Activated CD8-positive, alpha-beta T cell treated with anti-CD3 and anti-CD28 coated beads for 36 hours (primary cell): ENCODE measurements at regions not wholly inside any gene's neighbourhood (a gene's known extent, or its start where the extent isn't known, plus 50 kb on each side); places are given as distances from the start of the nearest gene placed in this dataset.

Experiments
- ATAC-seq: fragments of 200-7000 bp; cut with Tn5 transposase; one replicate; pipeline ENCODE4 v1.10.0; 2021; ENCODE audit warnings: mild to moderate bottlenecking, moderate library complexity
- CTCF ChIA-PET: fragments of 350-600 bp; sonication (Branson Sonifier 250); formaldehyde crosslinking; loops from one replicate; lab custom pipeline; 2021; ENCODE audit warnings: antibody characterized with exemption; lab: Charles Lee
- POLR2A ChIA-PET: fragments of 350-600 bp; sonication (Branson Sonifier 250); formaldehyde crosslinking; loops from one replicate; lab custom pipeline; 2021; ENCODE audit warnings: antibody characterized with exemption; lab: Charles Lee
- DNase-seq: peaks from one replicate; pipeline ENCODE4 v3.0.0-alpha.2; 2020
- H3K27ac Mint-ChIP-seq: one replicate; pipeline ENCODE4 v1.8.0; 2021; ENCODE audit warnings: mild to moderate bottlenecking, mixed read lengths
- H3K27me3 Mint-ChIP-seq: one replicate; pipeline ENCODE4 v1.8.0; 2021; ENCODE audit warnings: mixed read lengths
- H3K36me3 Mint-ChIP-seq: one replicate; pipeline ENCODE4 v1.8.0; 2021; ENCODE audit warnings: low read depth, mixed read lengths
- H3K4me1 Mint-ChIP-seq: one replicate; pipeline ENCODE4 v1.8.0; 2021; ENCODE audit warnings: low read depth, mixed read lengths
- H3K4me3 Mint-ChIP-seq: one replicate; pipeline ENCODE4 v1.8.0; 2021; ENCODE audit warnings: mild to moderate bottlenecking, moderate library complexity, mixed read lengths
- H3K9me3 Mint-ChIP-seq: one replicate; pipeline ENCODE4 v1.8.0; 2021; ENCODE audit warnings: mixed read lengths
- intact Hi-C: fragments of 100-400 bp; cut with micrococcal nuclease; formaldehyde crosslinking; loops from one replicate; pipeline ENCODE4 v1.10.0; 2022
- TF ChIP-seq, protein P1 (sequence below): fragments of 200-600 bp; IDR thresholded peaks from one replicate; pipeline ENCODE4 v1.8.0; 2022; ENCODE audit warnings: antibody characterized with exemption, mild to moderate bottlenecking

DNA sequence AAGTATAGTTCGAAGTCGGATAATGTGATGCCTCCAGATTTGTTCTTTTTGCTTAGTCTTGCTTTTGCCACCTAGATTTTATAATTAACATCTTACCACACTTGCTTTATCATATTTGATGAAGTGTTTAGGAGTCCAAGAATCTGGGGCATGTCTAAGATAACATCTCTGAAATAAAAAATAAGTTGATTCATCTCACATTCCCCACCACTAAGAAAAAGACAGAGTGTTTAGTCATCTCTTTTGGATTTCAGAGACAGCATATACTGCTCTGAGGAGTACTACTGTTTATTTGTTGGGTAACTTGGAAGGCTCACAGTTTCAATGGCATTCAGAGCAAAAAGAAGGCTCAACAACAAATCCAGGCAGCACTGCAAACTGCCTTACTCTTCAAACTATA, 324.2 kb upstream of the ATP11B start:
- TF ChIP-seq, protein P1, sequence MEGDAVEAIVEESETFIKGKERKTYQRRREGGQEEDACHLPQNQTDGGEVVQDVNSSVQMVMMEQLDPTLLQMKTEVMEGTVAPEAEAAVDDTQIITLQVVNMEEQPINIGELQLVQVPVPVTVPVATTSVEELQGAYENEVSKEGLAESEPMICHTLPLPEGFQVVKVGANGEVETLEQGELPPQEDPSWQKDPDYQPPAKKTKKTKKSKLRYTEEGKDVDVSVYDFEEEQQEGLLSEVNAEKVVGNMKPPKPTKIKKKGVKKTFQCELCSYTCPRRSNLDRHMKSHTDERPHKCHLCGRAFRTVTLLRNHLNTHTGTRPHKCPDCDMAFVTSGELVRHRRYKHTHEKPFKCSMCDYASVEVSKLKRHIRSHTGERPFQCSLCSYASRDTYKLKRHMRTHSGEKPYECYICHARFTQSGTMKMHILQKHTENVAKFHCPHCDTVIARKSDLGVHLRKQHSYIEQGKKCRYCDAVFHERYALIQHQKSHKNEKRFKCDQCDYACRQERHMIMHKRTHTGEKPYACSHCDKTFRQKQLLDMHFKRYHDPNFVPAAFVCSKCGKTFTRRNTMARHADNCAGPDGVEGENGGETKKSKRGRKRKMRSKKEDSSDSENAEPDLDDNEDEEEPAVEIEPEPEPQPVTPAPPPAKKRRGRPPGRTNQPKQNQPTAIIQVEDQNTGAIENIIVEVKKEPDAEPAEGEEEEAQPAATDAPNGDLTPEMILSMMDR = no peak
- no peak for DNase-seq
- no peaks in the 10 kb centered on the region for H3K27me3 Mint-ChIP-seq
- H3K4me3 Mint-ChIP-seq = no peak overlapping the region
- H3K36me3 Mint-ChIP-seq = no peaks in the 10 kb centered on the region
- no peaks in the 10 kb centered on the region for H3K9me3 Mint-ChIP-seq
- H3K27ac Mint-ChIP-seq = no peak overlapping the region
- ATAC-seq = no peak
- intact Hi-C loops = no loop called here
- CTCF ChIA-PET = no interaction called here
- no peaks in the 10 kb centered on the region for H3K4me1 Mint-ChIP-seq
- POLR2A ChIA-PET = no interaction called here

DNA sequence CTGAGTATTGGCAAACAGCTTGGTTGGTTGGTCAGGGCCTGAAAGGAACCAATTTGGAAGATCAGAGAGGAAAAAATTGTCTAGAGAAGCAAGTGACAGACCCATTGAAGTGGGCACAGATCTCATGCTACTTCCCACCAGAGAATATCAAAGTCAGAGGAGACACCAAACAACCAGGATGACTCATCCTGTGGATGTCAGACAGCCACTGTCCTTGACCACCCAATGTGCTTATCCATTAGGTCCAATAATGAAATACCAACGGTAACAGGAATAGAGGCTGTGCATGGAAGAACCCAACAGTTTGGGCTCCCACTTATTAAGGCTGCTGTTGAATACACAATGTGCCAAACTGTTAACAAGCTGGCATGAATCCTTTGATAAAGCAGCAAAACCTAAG, 323.1 kb upstream of the ATP11B start:
- ATAC-seq (no peak), DNase-seq (no peak)
- intact Hi-C loops = no loop called here
- H3K27me3 Mint-ChIP-seq = no peaks in the 10 kb centered on the region
- H3K36me3 Mint-ChIP-seq = no peaks in the 10 kb centered on the region
- H3K4me3 Mint-ChIP-seq = no peak overlapping the region
- POLR2A ChIA-PET = no interaction called here
- H3K4me1 Mint-ChIP-seq = no peaks in the 10 kb centered on the region
- H3K9me3 Mint-ChIP-seq = no peaks in the 10 kb centered on the region
- CTCF ChIA-PET = no interaction called here
- TF ChIP-seq, protein P1 = no peak
- no peak overlapping the region for H3K27ac Mint-ChIP-seq

DNA sequence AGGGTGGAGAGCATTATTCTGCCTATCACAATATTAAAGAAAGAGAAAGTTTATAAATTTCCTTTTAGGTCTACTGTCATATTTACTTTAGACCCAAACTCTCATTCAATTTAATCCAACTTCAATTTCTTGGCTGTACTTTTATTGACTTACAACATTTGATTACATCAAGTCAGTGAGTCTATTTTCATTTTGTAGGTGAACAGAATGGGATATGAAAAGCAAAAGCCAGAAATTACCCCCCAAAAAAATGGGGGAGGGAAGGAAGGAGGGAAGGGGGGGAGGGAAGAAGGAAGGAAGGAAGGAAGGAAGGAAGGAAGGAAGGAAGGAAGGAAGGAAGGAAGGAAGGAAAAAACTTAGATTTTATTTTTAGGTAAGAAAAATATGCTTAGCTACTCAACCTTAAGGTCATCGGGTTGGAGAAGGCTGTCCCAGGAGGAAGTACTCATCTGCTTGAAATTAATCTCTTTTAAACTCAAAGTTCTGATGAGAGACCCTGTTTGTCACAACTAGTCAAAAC, 320.1 kb upstream of the ATP11B start:
- TF ChIP-seq, protein P1 = no peak
- CTCF ChIA-PET = no interaction called here
- POLR2A ChIA-PET = no interaction called here
- Mint-ChIP-seq H3K27ac (no peak overlapping the region), H3K36me3 (no peaks in the 10 kb centered on the region), H3K4me1 (no peaks in the 10 kb centered on the region), H3K9me3 (no peaks in the 10 kb centered on the region), H3K4me3 (no peak overlapping the region), H3K27me3 (no peaks in the 10 kb centered on the region)
- no peak for DNase-seq
- ATAC-seq = no peak
- intact Hi-C loops = no loop called here

DNA sequence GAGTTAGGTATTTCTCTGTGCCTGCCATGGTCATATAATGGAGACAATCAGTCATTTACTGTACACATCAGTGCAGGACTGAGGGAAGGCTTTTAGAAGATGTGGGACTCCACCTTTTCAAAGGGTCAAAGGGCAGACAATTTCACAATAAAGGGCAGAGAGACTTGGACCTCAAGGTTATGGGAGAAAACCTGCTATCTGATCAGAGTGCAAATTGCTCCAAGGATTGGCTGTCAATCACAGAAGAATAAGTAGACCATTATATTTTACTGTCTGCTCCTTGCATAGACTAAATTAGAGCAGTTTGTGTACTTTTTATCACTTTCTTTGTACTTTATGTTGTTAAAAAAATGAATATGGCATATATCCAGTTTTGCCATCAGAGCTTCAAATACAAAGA, 314.9 kb upstream of the ATP11B start:
- Mint-ChIP-seq H3K4me3 (no peak overlapping the region), H3K9me3 (no peaks in the 10 kb centered on the region), H3K27me3 (no peaks in the 10 kb centered on the region), H3K36me3 (no peaks in the 10 kb centered on the region), H3K27ac (no peak overlapping the region), H3K4me1 (no peaks in the 10 kb centered on the region)
- intact Hi-C loops = no loop called here
- no peak for ATAC-seq
- ChIA-PET POLR2A (no interaction called here), CTCF (no interaction called here)
- no peak for DNase-seq
- TF ChIP-seq, protein P1 = no peak

DNA sequence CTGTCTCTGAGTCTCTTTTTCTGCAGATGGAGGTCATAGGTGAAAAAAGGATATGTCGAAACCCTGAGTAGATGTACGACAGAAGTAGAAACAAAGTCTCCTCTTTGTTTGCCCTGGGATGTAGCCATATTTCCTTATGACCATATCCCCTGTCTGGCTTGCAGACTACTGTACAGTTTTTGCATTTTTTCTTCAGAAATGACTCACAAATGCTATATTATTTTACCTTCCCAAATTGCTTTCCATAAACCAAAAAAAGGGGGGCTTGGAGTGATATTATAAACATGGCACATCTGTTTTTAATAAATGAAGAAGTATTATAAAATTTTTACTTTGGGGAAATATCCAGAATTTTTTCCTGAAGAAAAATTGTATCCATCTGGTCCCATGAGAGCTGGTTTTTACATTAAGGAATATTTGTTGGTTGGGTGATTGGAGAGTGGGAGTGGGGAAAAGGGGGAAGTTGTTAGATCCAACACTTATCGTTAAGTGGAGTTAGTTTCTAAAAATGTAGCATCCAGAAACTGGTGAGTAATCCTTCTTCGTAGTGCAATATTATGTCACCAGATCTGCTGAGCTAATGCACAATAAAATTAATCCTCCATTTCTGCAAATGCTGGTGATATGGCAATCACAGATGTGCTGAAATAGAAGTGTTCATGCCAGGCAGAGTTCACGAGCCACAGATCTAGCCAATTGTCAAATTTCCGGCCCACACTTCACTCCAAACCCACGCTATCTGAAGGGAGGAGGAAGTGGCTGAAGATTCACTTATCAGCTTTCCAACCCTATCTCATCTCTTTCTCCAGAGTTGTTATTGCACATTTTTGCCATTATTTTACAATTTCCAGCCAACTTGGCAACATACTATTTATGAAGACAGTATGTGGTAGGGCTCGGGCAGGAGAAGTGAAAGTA, 313.6 kb upstream of the ATP11B start:
- H3K27me3 Mint-ChIP-seq = no peaks in the 10 kb centered on the region
- ATAC-seq (no peak), DNase-seq (no peak)
- no peaks in the 10 kb centered on the region for H3K36me3 Mint-ChIP-seq
- intact Hi-C loops = no loop called here
- no peak overlapping the region for H3K4me3 Mint-ChIP-seq
- POLR2A ChIA-PET = no interaction called here
- TF ChIP-seq, protein P1 = no peak
- H3K27ac Mint-ChIP-seq = no peak overlapping the region
- H3K4me1 Mint-ChIP-seq = no peaks in the 10 kb centered on the region
- CTCF ChIA-PET = interaction anchor here (1.8 kb wide), 1 partner anchor 203 kb away, joined by 4 read pairs; no protein-coding TSS in a partner anchor
- H3K9me3 Mint-ChIP-seq = no peaks in the 10 kb centered on the region
